Right renal pelvis (tissue), 4 donors: ENCODE measurements at regions not wholly inside any gene's neighbourhood (a gene's known extent, or its start where the extent isn't known, plus 50 kb on each side); places are given as distances from the start of the nearest gene placed in this dataset.
"Not testable (repeated sequence)": the region's sequence is repeated elsewhere in the genome, so short reads cannot be mapped to it uniquely, and the experiment has no call there.

Experiments
- DNase-seq, 4 donors: peaks; one replicate each; pipeline ENCODE4 v3.0.0-alpha.2; 2013; ENCODE audit warnings: low read depth in 4 of 4, low spot score in 3 of 4, missing footprints in 1 of 4

GRCh38 chr3:118480101-118480860 is 554.4 kb downstream of the IGSF11 start:
- DNase-seq = no peak

GRCh38 chr3:118485693-118486092 is 549.0 kb downstream of the IGSF11 start:
- DNase-seq = no peak

- DNase-seq = no peak
These were observed 546.9 kb downstream of the IGSF11 start for GRCh38 chr3:118487734-118488133.

GRCh38 chr3:118488732-118489131 is 545.9 kb downstream of the IGSF11 start:
- no peak for DNase-seq

GRCh38 chr3:118495206-118495605 is 539.4 kb downstream of the IGSF11 start:
- no peak for DNase-seq

- DNase-seq = no peak
These were observed 537.4 kb downstream of the IGSF11 start for GRCh38 chr3:118497274-118497673.

- DNase-seq = peak; percentile 12 to 22 (median 22)
These were observed 533.5 kb downstream of the IGSF11 start for GRCh38 chr3:118501152-118501551.

- no peak for DNase-seq
These were observed 529.7 kb downstream of the IGSF11 start for GRCh38 chr3:118504906-118505305.

GRCh38 chr3:118505784-118506183 is 528.9 kb downstream of the IGSF11 start:
- no peak for DNase-seq

- DNase-seq = no peak
These were observed 523.2 kb downstream of the IGSF11 start for GRCh38 chr3:118511402-118511801.

- DNase-seq = no peak
These were observed 522.3 kb downstream of the IGSF11 start for GRCh38 chr3:118512301-118512700.

GRCh38 chr3:118525077-118525476 is 509.6 kb downstream of the IGSF11 start:
- no peak for DNase-seq

GRCh38 chr3:118526758-118527513 is 507.7 kb downstream of the IGSF11 start:
- no peak for DNase-seq

GRCh38 chr3:118527514-118528044 is 507.1 kb downstream of the IGSF11 start:
- DNase-seq = no peak

GRCh38 chr3:118529554-118529953 is 505.1 kb downstream of the IGSF11 start:
- no peak for DNase-seq

GRCh38 chr3:118530350-118530922 is 504.2 kb downstream of the IGSF11 start:
- no peak for DNase-seq

- not testable (repeated sequence) for DNase-seq
These were observed 503.7 kb downstream of the IGSF11 start for GRCh38 chr3:118530927-118531356.

GRCh38 chr3:118531816-118532215 is 502.8 kb downstream of the IGSF11 start:
- no peak for DNase-seq

GRCh38 chr3:118533676-118534075 is 501.0 kb downstream of the IGSF11 start:
- no peak for DNase-seq

GRCh38 chr3:118534519-118534918 is 500.1 kb downstream of the IGSF11 start:
- no peak for DNase-seq

GRCh38 chr3:118536764-118537163 is 497.9 kb downstream of the IGSF11 start:
- DNase-seq = no peak
